Endothelial cell of umbilical vein (primary cell): ENCODE measurements at regions not wholly inside any gene's neighbourhood (a gene's known extent, or its start where the extent isn't known, plus 50 kb on each side); places are given as distances from the start of the nearest gene placed in this dataset.

Source experiments
- BruUV-seq: library from RNA; stranded (reverse); fragments of 400-500 nt; replicated peaks from 2 replicates; lab custom pipeline; 2021; lab: Mats Ljungman, UMichigan
- CTCF ChIA-PET: fragments of 300-600, 350-600 bp; sonication (Branson Sonifier 250); formaldehyde crosslinking; loops from one replicate; lab custom pipeline; 2021; ENCODE audit warnings: antibody characterized with exemption, inconsistent platforms; lab: Charles Lee
- POLR2A ChIA-PET: fragments of 300-600, 350-600 bp; sonication (Branson Sonifier 250); formaldehyde crosslinking; loops from one replicate; lab custom pipeline; 2021; ENCODE audit warnings: antibody characterized with exemption, inconsistent platforms; lab: Charles Lee
- DNase-seq: peaks from one replicate; pipeline ENCODE4 v3.0.0-alpha.2; 2011; ENCODE audit warnings: low read depth, low spot score
- FAIRE-seq: peaks from 2 replicates; lab custom pipeline; 2011; peaks lifted over from hg19 to GRCh38; lab: Jason Lieb, UNC
- H2AFZ ChIP-seq: 2 replicates; pipeline ENCODE4 v1.6.0; 2012; ENCODE audit warnings: low read depth, low read length, control low read depth, inconsistent platforms
- H3K27ac ChIP-seq: 2 replicates; pipeline ENCODE4 v1.5.1; 2011; ENCODE audit warnings: low read depth, mild to moderate bottlenecking, control low read depth, low read length, moderate library complexity; ENCODE audit not compliant: insufficient read depth
- H3K27me3 ChIP-seq, 2 experiments: 2 replicates each; pipeline versions ENCODE4 v1.6.0 to v1.6.1; 2011; ENCODE audit warnings: low read length in 2 of 2, mixed read lengths in 1 of 2; ENCODE audit not compliant: control insufficient read depth in 2 of 2, insufficient read depth in 2 of 2
- H3K36me3 ChIP-seq, 2 experiments: 2 replicates in 1 of 2; 3 replicates in 1 of 2; pipeline ENCODE4 v1.5.1; 2011; ENCODE audit warnings: low read length in 2 of 2, mild to moderate bottlenecking in 1 of 2, moderate library complexity in 1 of 2; ENCODE audit not compliant: control insufficient read depth in 2 of 2, insufficient read depth in 2 of 2; ENCODE audit errors: extremely low read depth in 1 of 2
- H3K4me1 ChIP-seq: 3 replicates; pipeline ENCODE4 v1.5.1; 2011; ENCODE audit warnings: mild to moderate bottlenecking, low read length; ENCODE audit not compliant: control insufficient read depth, insufficient read depth; ENCODE audit errors: extremely low read depth
- H3K4me2 ChIP-seq: 2 replicates; pipeline ENCODE4 v1.6.1; 2011; ENCODE audit warnings: low read length, control low read depth, mixed read lengths; ENCODE audit not compliant: insufficient read depth
- H3K4me3 ChIP-seq, 3 experiments: fragments of 200-600 bp in 1 of 3; sonication (generic), shearing (Covaris generic) in 1 of 3; replicated peaks in 1 of 3; 2 replicates each; pipeline ENCODE4 v1.5.1; 2011 to 2016; ENCODE audit warnings: control low read depth in 3 of 3, low read length in 3 of 3, mild to moderate bottlenecking in 2 of 3, inconsistent platforms in 1 of 3, low read depth in 1 of 3, moderate library complexity in 1 of 3; ENCODE audit not compliant: insufficient read depth in 1 of 3
- H3K79me2 ChIP-seq: 2 replicates; pipeline ENCODE4 v1.6.0; 2012; ENCODE audit warnings: low read length, inconsistent platforms; ENCODE audit not compliant: control insufficient read depth, insufficient read depth
- H3K9ac ChIP-seq: replicated peaks from 2 replicates; pipeline ENCODE3; 2011; ENCODE audit warnings: low read length, control low read depth; ENCODE audit not compliant: insufficient read depth; ENCODE audit errors: extremely low read depth
- H3K9me1 ChIP-seq: replicated peaks from 3 replicates; pipeline ENCODE4 v1.6.0; 2011; ENCODE audit warnings: mild to moderate bottlenecking, low read length; ENCODE audit not compliant: control insufficient read depth, insufficient read depth; ENCODE audit errors: extremely low read depth
- H3K9me3 ChIP-seq: replicated peaks from 2 replicates; pipeline ENCODE4 v1.5.1; 2012; ENCODE audit warnings: low read length, inconsistent platforms; ENCODE audit not compliant: control insufficient read depth, insufficient read depth
- H4K20me1 ChIP-seq: replicated peaks from 2 replicates; pipeline ENCODE3; 2011; ENCODE audit warnings: mild to moderate bottlenecking, low read length; ENCODE audit not compliant: control insufficient read depth, insufficient read depth; ENCODE audit errors: extremely low read depth
- CTCF ChIP-seq, 2 donors: IDR thresholded peaks; 1 replicate in 1 of 2; 2 replicates in 1 of 2; pipeline ENCODE4 v1.5.1; 2011; ENCODE audit warnings: low read length in 2 of 2, mild to moderate bottlenecking in 2 of 2, moderate library complexity in 2 of 2, control low read depth in 1 of 2, inconsistent platforms in 1 of 2, low read depth in 1 of 2; ENCODE audit not compliant: insufficient read depth in 1 of 2; ENCODE audit errors: extremely low read depth in 1 of 2
- EZH2 ChIP-seq: IDR thresholded peaks from 2 replicates; pipeline ENCODE4 v1.6.1; 2012; ENCODE audit warnings: borderline replicate concordance, low read depth, mild to moderate bottlenecking, moderate library complexity, low read length, inconsistent platforms; ENCODE audit not compliant: severe bottlenecking
- FOS ChIP-seq: IDR thresholded peaks from 2 replicates; pipeline ENCODE4 v1.6.1; 2011; ENCODE audit warnings: mild to moderate bottlenecking, low read length, moderate library complexity, borderline replicate concordance; ENCODE audit not compliant: insufficient read depth
- GATA2 ChIP-seq: IDR thresholded peaks from 2 replicates; pipeline ENCODE4 v1.7.0; 2011; ENCODE audit warnings: low read depth, mild to moderate bottlenecking, moderate library complexity, mixed read lengths, low read length; ENCODE audit not compliant: insufficient read length, insufficient read depth
- JUN ChIP-seq: IDR thresholded peaks from 2 replicates; pipeline ENCODE4 v1.6.1; 2011; ENCODE audit warnings: borderline replicate concordance, low read depth; ENCODE audit not compliant: insufficient read length, insufficient read depth
- MAX ChIP-seq: IDR thresholded peaks from 2 replicates; pipeline ENCODE4 v1.6.1; 2011; ENCODE audit not compliant: insufficient read depth, insufficient read length
- MYC ChIP-seq: IDR thresholded peaks from one replicate; pipeline ENCODE4 v1.6.1; 2011; ENCODE audit warnings: mild to moderate bottlenecking, low read depth, low read length
- POLR2A ChIP-seq: IDR thresholded peaks from 2 replicates; pipeline ENCODE4 v1.6.1; 2012; ENCODE audit warnings: low read depth, mild to moderate bottlenecking, control low read depth, low read length
- POLR2AphosphoS5 ChIP-seq: IDR thresholded peaks from 2 replicates; pipeline ENCODE4 v1.6.1; 2012; ENCODE audit warnings: low read depth, mild to moderate bottlenecking, control low read depth, low read length, moderate library complexity; ENCODE audit not compliant: insufficient read depth
- dilution Hi-C: fragments of 300-500 bp; cut with MboI; formaldehyde crosslinking; loops from one replicate; pipeline ENCODE4 v1.15.0; 2019; ENCODE audit warnings: low sequenced_read_pairs; ENCODE audit not compliant: extremely low pct_ligation_motif_present
- intact Hi-C: fragments of 100-400 bp; cut with micrococcal nuclease; formaldehyde crosslinking; loops from one replicate; pipeline ENCODE4 v1.10.0; 2022

GRCh38 chr9:107214915-107215314 is 68.2 kb upstream of the RAD23B start:
- ChIA-PET CTCF (no interaction called here), POLR2A (no interaction called here)
- no peak for TF ChIP-seq POLR2A
- no peak for TF ChIP-seq FOS
- no peak for TF ChIP-seq POLR2AphosphoS5
- no peak for TF ChIP-seq EZH2
- no peak for TF ChIP-seq CTCF (IDR thresholded peaks at IDR 0.05; ENCODE audit: extremely low read depth in 1 of 2, insufficient read depth in 1 of 2, low read depth in 1 of 2, low read length in 2 of 2)
- TF ChIP-seq JUN, result no peak
- TF ChIP-seq MYC, result no peak
- TF ChIP-seq GATA2, result no peak
- TF ChIP-seq MAX, result no peak
- H3K9me1 ChIP-seq, result no peaks in the 10 kb centered on the region
- H3K9ac ChIP-seq, result no peak overlapping the region
- no TSS peak for BruUV-seq
- H3K36me3 ChIP-seq, result no peaks in the 10 kb centered on the region
- dilution Hi-C loops (no loop called here), intact Hi-C loops (no loop called here)
- H3K79me2 ChIP-seq, result no peaks in the 10 kb centered on the region
- H2AFZ ChIP-seq, result no peak overlapping the region
- DNase-seq (no peak), FAIRE-seq (no peak)
- H3K4me1 ChIP-seq, result no peaks in the 10 kb centered on the region
- no peaks in the 10 kb centered on the region for H3K27me3 ChIP-seq
- no peaks in the 10 kb centered on the region for H3K9me3 ChIP-seq
- no peak overlapping the region for H3K4me2 ChIP-seq
- H3K27ac ChIP-seq, result no peak overlapping the region
- H4K20me1 ChIP-seq, result no peaks in the 10 kb centered on the region
- no peak overlapping the region for H3K4me3 ChIP-seq
